ENCODE measurements at regions not wholly inside any gene's neighbourhood (a gene's known extent, or its start where the extent isn't known, plus 50 kb on each side); places are given as distances from the start of the nearest gene placed in this dataset.

DNA sequence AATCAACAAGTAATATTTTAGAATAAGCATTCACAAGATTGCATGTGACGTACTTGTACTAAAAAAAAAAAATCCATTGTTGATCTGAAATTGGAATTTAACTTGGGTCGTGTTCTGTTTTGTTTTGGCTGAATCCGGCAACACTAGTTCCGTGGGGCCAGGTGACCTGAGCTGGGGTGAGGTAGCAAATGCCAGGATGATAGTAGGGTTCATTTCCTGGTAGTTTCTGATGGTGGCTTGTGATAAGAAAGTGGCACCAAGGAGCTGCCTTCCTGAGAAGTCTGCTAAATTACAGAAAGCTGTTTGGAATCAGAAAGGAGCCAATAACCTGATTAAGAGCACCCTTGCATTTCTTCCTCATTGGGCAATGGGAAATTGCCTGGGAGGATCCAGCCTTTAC, 126.4 kb upstream of the DLX2 start:
- no TSS peak for BruUV-seq (replicated peaks)
- TF ChIP-seq, protein P1, sequence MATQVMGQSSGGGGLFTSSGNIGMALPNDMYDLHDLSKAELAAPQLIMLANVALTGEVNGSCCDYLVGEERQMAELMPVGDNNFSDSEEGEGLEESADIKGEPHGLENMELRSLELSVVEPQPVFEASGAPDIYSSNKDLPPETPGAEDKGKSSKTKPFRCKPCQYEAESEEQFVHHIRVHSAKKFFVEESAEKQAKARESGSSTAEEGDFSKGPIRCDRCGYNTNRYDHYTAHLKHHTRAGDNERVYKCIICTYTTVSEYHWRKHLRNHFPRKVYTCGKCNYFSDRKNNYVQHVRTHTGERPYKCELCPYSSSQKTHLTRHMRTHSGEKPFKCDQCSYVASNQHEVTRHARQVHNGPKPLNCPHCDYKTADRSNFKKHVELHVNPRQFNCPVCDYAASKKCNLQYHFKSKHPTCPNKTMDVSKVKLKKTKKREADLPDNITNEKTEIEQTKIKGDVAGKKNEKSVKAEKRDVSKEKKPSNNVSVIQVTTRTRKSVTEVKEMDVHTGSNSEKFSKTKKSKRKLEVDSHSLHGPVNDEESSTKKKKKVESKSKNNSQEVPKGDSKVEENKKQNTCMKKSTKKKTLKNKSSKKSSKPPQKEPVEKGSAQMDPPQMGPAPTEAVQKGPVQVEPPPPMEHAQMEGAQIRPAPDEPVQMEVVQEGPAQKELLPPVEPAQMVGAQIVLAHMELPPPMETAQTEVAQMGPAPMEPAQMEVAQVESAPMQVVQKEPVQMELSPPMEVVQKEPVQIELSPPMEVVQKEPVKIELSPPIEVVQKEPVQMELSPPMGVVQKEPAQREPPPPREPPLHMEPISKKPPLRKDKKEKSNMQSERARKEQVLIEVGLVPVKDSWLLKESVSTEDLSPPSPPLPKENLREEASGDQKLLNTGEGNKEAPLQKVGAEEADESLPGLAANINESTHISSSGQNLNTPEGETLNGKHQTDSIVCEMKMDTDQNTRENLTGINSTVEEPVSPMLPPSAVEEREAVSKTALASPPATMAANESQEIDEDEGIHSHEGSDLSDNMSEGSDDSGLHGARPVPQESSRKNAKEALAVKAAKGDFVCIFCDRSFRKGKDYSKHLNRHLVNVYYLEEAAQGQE (IDR thresholded peaks at IDR 0.05; ENCODE audit: insufficient read depth in 1 of 2, low read depth in 2 of 2, low read length in 1 of 2) = no peak
- TF ChIP-seq POLR2AphosphoS5 (IDR thresholded peaks at IDR 0.05; ENCODE audit: low read depth, low read length) (no peak), SIN3A (IDR thresholded peaks at IDR 0.05; ENCODE audit: borderline replicate concordance, insufficient read depth, low read depth, low read length) (no peak), TCF7L2 (IDR thresholded peaks at IDR 0.05; ENCODE audit: low read depth, low read length) (no peak)
- TF ChIP-seq, protein P2, sequence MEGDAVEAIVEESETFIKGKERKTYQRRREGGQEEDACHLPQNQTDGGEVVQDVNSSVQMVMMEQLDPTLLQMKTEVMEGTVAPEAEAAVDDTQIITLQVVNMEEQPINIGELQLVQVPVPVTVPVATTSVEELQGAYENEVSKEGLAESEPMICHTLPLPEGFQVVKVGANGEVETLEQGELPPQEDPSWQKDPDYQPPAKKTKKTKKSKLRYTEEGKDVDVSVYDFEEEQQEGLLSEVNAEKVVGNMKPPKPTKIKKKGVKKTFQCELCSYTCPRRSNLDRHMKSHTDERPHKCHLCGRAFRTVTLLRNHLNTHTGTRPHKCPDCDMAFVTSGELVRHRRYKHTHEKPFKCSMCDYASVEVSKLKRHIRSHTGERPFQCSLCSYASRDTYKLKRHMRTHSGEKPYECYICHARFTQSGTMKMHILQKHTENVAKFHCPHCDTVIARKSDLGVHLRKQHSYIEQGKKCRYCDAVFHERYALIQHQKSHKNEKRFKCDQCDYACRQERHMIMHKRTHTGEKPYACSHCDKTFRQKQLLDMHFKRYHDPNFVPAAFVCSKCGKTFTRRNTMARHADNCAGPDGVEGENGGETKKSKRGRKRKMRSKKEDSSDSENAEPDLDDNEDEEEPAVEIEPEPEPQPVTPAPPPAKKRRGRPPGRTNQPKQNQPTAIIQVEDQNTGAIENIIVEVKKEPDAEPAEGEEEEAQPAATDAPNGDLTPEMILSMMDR (IDR thresholded peaks at IDR 0.05) = no peak
- Histone ChIP-seq H3K27me3 (ENCODE audit: control insufficient read depth, insufficient read depth, low read length) (peaks cover 3% of the 10 kb centered on the region), H3K4me3 (ENCODE audit: low read depth in 2 of 2, low read length in 2 of 2) (no peak overlapping the region), H3K9me3 (ENCODE audit: control insufficient read depth, insufficient read depth, low read depth, low read length) (no peaks in the 10 kb centered on the region), H3K36me3 (ENCODE audit: control insufficient read depth, insufficient read depth, low read length) (no peaks in the 10 kb centered on the region), H3K27ac (ENCODE audit: low read length) (no peak overlapping the region), H3K4me1 (ENCODE audit: control insufficient read depth, insufficient read depth, low read length) (no peaks in the 10 kb centered on the region)
- intact Hi-C loops (cut with micrococcal nuclease; ENCODE audit: unreplicated experiment) (no loop called here), in situ Hi-C loops (cut with HindIII; ENCODE audit: low pct_unique_long_range_greater_than_20kb, low sequenced_read_pairs) (no loop called here)
- DNase-seq (ENCODE audit: low read depth, low spot score) (no peak), ATAC-seq (no peak)
- ChIA-PET CTCF (interaction anchor here (0.6 to 0.7 kb wide), 2 partner anchors 26 to 144 kb away, joined by 3 read pairs; no protein-coding TSS in a partner anchor), POLR2A (no interaction called here)

- no peak overlapping the region for H3K27ac ChIP-seq (ENCODE audit: low read length)
- H3K4me3 ChIP-seq (ENCODE audit: low read depth in 2 of 2, low read length in 2 of 2) = no peak overlapping the region
- BruUV-seq (replicated peaks) = no TSS peak
- no peaks in the 10 kb centered on the region for H3K9me3 ChIP-seq (ENCODE audit: control insufficient read depth, insufficient read depth, low read depth, low read length)
- peaks cover 9% of the 10 kb centered on the region for H3K27me3 ChIP-seq (ENCODE audit: control insufficient read depth, insufficient read depth, low read length)
- no peaks in the 10 kb centered on the region for H3K4me1 ChIP-seq (ENCODE audit: control insufficient read depth, insufficient read depth, low read length)
- ChIA-PET POLR2A (no interaction called here), CTCF (no interaction called here)
- ATAC-seq (no peak), DNase-seq (ENCODE audit: low read depth, low spot score) (no peak)
- intact Hi-C loops (cut with micrococcal nuclease; ENCODE audit: unreplicated experiment) = no loop called here
- in situ Hi-C loops (cut with HindIII; ENCODE audit: low pct_unique_long_range_greater_than_20kb, low sequenced_read_pairs) = no loop called here
- no peaks in the 10 kb centered on the region for H3K36me3 ChIP-seq (ENCODE audit: control insufficient read depth, insufficient read depth, low read length)
- no peak for TF ChIP-seq POLR2AphosphoS5 (IDR thresholded peaks at IDR 0.05; ENCODE audit: low read depth, low read length)
- TF ChIP-seq, protein P1 (IDR thresholded peaks at IDR 0.05; ENCODE audit: insufficient read depth in 1 of 2, low read depth in 2 of 2, low read length in 1 of 2) = no peak
- TF ChIP-seq TCF7L2 (IDR thresholded peaks at IDR 0.05; ENCODE audit: low read depth, low read length) = no peak
- TF ChIP-seq, protein P2 (IDR thresholded peaks at IDR 0.05) = no peak
- TF ChIP-seq SIN3A (IDR thresholded peaks at IDR 0.05; ENCODE audit: borderline replicate concordance, insufficient read depth, low read depth, low read length) = no peak
Measured at GRCh38 chr2:172230332-172230888, 127.7 kb upstream of the DLX2 start.

Measured in Panc1 (cell line).